ENCODE measurements at regions not wholly inside any gene's neighbourhood (a gene's known extent, or its start where the extent isn't known, plus 50 kb on each side); places are given as distances from the start of the nearest gene placed in this dataset.

DNA sequence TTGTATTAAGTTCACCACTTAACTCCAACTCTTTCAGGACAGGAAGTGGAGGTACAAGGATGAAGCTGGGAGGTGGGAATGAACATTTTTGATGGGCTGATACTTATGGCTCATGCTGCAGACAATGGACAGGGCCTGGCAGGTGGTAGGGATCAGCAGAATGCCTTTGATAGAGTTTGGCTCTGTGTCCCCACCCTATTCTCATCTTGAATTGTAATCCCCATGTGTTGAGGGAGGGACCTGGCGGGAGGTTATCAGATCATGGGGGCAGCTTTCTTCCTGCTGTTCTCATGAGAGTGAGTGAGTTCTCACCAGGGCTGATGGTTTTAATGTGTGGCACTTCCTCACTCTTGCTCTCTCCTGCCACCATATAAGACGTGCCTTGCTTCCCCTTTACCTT is 87.3 kb upstream of the PRLR start:
- DNase-seq (ENCODE audit: low read depth, low spot score): no peak
- no peak overlapping the region for H3K27ac ChIP-seq (ENCODE audit: low read depth, low read length)
- TF ChIP-seq, protein P1, sequence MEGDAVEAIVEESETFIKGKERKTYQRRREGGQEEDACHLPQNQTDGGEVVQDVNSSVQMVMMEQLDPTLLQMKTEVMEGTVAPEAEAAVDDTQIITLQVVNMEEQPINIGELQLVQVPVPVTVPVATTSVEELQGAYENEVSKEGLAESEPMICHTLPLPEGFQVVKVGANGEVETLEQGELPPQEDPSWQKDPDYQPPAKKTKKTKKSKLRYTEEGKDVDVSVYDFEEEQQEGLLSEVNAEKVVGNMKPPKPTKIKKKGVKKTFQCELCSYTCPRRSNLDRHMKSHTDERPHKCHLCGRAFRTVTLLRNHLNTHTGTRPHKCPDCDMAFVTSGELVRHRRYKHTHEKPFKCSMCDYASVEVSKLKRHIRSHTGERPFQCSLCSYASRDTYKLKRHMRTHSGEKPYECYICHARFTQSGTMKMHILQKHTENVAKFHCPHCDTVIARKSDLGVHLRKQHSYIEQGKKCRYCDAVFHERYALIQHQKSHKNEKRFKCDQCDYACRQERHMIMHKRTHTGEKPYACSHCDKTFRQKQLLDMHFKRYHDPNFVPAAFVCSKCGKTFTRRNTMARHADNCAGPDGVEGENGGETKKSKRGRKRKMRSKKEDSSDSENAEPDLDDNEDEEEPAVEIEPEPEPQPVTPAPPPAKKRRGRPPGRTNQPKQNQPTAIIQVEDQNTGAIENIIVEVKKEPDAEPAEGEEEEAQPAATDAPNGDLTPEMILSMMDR (IDR thresholded peaks at IDR 0.05; ENCODE audit: low read depth, low read length): no peak
- ChIA-PET CTCF (interaction anchor here (0.9 kb wide), 1 partner anchor 9 kb away, joined by 3 read pairs; no protein-coding TSS in a partner anchor), POLR2A (no interaction called here)
- no peaks in the 10 kb centered on the region for H3K9me3 ChIP-seq (ENCODE audit: control insufficient read depth, insufficient read depth, low read length)
- no peak overlapping the region for H3K4me3 ChIP-seq (ENCODE audit: low read depth, low read length)
- no peaks in the 10 kb centered on the region for H3K27me3 ChIP-seq (ENCODE audit: control insufficient read depth, insufficient read depth, low read length)

DNA sequence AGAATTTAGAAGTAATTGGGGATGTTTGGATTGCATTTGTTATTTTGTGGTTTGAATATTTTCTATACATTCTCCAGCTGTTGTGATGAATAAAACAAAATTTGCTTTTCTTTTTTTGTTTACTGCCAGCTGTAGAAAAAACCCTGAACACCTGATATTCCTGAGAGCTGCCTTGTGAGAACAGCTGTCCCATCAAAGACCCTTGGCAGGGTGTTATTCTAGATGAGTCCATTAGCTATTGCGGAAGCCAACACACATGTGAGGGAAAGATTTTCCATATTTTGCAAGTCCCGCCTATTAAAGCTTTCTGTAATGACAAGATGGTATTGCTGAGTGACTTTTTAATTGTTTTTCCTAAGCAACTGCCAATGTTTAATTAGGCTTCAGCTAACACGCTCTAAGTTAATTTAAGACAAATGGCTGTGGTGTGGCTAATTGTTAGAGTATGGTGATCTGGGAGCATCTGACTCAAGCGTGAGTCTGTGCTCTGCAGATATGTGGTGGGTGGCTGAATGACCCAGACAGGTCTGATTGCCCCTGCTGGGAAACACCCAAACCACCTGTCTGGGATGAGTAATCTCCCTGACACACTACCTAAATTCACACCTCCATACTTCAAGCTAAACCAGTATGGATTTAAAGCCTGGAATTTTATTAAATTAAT is 86.5 kb upstream of the PRLR start:
- H3K4me3 ChIP-seq (ENCODE audit: low read depth, low read length): no peak overlapping the region
- no peak overlapping the region for H3K27ac ChIP-seq (ENCODE audit: low read depth, low read length)
- DNase-seq (ENCODE audit: low read depth, low spot score): no peak
- TF ChIP-seq, protein P1 (IDR thresholded peaks at IDR 0.05; ENCODE audit: low read depth, low read length): no peak
- H3K9me3 ChIP-seq (ENCODE audit: control insufficient read depth, insufficient read depth, low read length): no peaks in the 10 kb centered on the region
- no peaks in the 10 kb centered on the region for H3K27me3 ChIP-seq (ENCODE audit: control insufficient read depth, insufficient read depth, low read length)
- ChIA-PET CTCF (no interaction called here), POLR2A (no interaction called here)

DNA sequence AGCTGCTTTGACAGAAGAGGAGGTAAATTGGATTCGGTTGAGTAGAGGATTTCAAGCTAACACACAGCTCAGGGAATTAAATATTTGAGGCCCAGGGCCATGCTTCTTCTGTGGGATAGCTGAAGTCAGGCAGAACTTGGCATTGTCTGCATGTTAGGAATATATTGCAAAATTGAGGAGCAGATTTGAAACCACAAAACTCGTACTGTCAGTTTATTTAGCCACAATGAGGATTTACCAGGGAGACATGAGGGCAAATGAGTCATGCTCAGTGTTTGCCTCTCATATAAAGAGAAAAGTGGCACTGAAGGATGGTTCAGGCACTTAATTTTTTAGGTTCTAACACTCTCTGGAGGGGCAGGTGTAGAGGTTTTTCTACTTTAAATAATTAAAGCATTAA is 83.0 kb upstream of the PRLR start:
- Histone ChIP-seq H3K27me3 (ENCODE audit: control insufficient read depth, insufficient read depth, low read length) (no peaks in the 10 kb centered on the region), H3K9me3 (ENCODE audit: control insufficient read depth, insufficient read depth, low read length) (no peaks in the 10 kb centered on the region), H3K4me3 (ENCODE audit: low read depth, low read length) (no peak overlapping the region), H3K27ac (ENCODE audit: low read depth, low read length) (no peak overlapping the region)
- TF ChIP-seq, protein P1 (IDR thresholded peaks at IDR 0.05; ENCODE audit: low read depth, low read length): no peak
- CTCF ChIA-PET: no interaction called here
- no peak for DNase-seq (ENCODE audit: low read depth, low spot score)
- POLR2A ChIA-PET: no interaction called here

DNA sequence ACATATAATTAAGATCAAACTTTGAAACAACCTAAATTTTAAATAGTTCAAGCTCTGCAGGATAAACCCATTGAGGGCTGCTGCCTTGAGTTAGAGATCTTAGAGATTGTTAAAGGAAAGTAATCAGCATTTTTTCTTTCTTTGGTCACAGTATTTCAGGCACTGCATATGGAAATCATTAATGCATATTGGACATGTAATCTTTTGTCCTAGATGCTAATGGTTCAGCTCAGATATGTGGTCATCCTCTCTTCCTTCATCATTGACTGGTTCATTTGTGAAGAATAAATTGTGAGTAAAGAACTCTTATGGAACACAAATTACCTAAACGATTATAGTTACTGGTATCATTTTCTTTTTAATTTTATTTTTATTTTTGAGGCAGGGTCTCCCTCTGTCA is 82.0 kb upstream of the PRLR start:
- no peak for DNase-seq (ENCODE audit: low read depth, low spot score)
- CTCF ChIA-PET: no interaction called here
- TF ChIP-seq, protein P1 (IDR thresholded peaks at IDR 0.05; ENCODE audit: low read depth, low read length): no peak
- POLR2A ChIA-PET: no interaction called here
- Histone ChIP-seq H3K9me3 (ENCODE audit: control insufficient read depth, insufficient read depth, low read length) (no peaks in the 10 kb centered on the region), H3K4me3 (ENCODE audit: low read depth, low read length) (no peak overlapping the region), H3K27me3 (ENCODE audit: control insufficient read depth, insufficient read depth, low read length) (no peaks in the 10 kb centered on the region), H3K27ac (ENCODE audit: low read depth, low read length) (no peak overlapping the region)

DNA sequence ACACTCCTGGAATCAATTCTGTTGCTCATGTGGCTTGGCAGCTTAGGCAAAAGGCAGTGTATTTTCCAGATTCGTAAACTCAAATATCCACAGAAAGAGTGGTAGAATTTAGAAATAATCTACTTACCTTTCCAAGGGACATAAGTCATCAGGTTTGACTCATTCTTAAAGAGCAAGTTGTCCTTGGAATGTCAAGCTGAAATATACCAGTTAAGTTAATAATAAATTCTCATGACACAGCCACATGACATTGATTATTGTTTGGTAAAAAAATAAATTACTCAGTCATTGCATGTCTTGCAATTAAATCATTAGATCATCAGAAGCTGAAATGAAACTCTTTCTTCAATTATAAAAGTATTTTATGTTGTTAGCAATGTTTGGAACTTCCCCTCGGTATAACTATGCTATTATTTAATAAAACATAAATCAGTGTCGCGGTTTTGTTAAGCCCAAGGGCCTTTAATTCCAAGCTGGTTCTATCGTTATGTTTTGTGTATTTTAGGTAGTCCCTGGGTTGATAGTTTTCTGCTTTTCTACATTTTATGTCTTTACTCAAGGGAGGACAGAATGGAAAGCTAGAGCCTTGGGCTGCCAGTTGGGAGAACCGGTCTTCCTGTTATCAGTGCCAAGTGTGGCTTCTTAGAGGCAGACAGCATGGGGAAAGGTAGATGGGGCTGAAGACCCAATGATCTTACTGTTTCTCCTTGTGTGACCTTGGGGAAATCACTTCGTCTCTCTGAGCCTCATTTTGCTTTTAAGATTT is 79.3 kb upstream of the PRLR start:
- TF ChIP-seq, protein P1 (IDR thresholded peaks at IDR 0.05; ENCODE audit: low read depth, low read length): no peak
- POLR2A ChIA-PET: no interaction called here
- H3K9me3 ChIP-seq (ENCODE audit: control insufficient read depth, insufficient read depth, low read length): no peaks in the 10 kb centered on the region
- CTCF ChIA-PET: interaction anchor here (1.1 kb wide), 1 partner anchor 8 kb away, joined by 3 read pairs; no protein-coding TSS in a partner anchor
- H3K27me3 ChIP-seq (ENCODE audit: control insufficient read depth, insufficient read depth, low read length): no peaks in the 10 kb centered on the region
- no peak for DNase-seq (ENCODE audit: low read depth, low spot score)
- H3K4me3 ChIP-seq (ENCODE audit: low read depth, low read length): no peak overlapping the region
- H3K27ac ChIP-seq (ENCODE audit: low read depth, low read length): no peak overlapping the region
